ENCODE measurements at regions not wholly inside any gene's neighbourhood (a gene's known extent, or its start where the extent isn't known, plus 50 kb on each side); places are given as distances from the start of the nearest gene placed in this dataset.

DNA sequence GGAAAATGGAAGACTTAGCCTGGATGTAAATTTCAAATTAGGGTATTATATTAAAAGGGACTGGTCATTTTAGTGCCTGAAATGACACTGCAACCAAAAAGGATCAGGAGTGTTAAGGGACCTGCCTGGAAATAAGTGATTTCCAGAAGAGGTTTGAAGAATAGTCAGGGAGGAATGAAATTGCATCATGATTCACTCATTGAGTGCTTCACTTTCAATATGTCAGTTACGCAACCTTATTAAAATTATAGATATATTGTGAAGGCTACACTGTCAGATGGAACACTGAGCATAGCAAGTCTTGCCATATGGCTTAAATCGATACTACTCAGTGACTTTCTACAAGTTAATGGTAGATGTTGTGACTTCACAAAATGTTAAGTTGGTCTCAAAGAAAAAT is 275.2 kb upstream of the DPYD start:
- no peak overlapping the region for H3K27ac ChIP-seq (ENCODE audit: low read depth, low read length)
- H3K4me1 ChIP-seq (ENCODE audit: control insufficient read depth, insufficient read depth, low read length) = no peaks in the 10 kb centered on the region
- no peaks in the 10 kb centered on the region for H3K27me3 ChIP-seq (ENCODE audit: control insufficient read depth, insufficient read depth, low read length)
- no peak overlapping the region for H3K9ac ChIP-seq (ENCODE audit: low read length)
- H3K36me3 ChIP-seq (ENCODE audit: control insufficient read depth, insufficient read depth, low read length) = no peaks in the 10 kb centered on the region
- no peak overlapping the region for H3K4me3 ChIP-seq (ENCODE audit: low read length)

DNA sequence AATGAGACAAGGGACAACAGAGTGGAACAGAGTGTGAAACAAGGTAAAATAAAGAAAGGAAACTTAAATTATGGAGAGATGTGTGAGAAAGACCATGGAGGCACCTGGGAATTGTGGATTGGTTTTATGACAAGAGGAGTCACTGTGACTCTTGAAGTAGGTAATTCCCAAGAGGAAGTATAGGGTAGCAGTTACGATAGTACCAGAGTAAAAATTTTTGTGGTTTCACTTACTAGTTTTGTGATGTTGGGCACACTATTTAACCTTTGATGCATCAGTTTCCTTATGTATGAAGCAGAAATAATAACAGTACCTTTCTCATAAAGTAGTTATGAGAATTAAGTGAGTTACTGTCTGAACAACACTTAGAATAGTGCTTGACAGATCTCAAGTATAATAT is 267.9 kb upstream of the DPYD start:
- Histone ChIP-seq H3K27me3 (ENCODE audit: control insufficient read depth, insufficient read depth, low read length) (no peaks in the 10 kb centered on the region), H3K9ac (ENCODE audit: low read length) (no peak overlapping the region), H3K27ac (ENCODE audit: low read depth, low read length) (no peak overlapping the region), H3K4me3 (ENCODE audit: low read length) (no peak overlapping the region), H3K4me1 (ENCODE audit: control insufficient read depth, insufficient read depth, low read length) (no peaks in the 10 kb centered on the region), H3K36me3 (ENCODE audit: control insufficient read depth, insufficient read depth, low read length) (no peaks in the 10 kb centered on the region)

DNA sequence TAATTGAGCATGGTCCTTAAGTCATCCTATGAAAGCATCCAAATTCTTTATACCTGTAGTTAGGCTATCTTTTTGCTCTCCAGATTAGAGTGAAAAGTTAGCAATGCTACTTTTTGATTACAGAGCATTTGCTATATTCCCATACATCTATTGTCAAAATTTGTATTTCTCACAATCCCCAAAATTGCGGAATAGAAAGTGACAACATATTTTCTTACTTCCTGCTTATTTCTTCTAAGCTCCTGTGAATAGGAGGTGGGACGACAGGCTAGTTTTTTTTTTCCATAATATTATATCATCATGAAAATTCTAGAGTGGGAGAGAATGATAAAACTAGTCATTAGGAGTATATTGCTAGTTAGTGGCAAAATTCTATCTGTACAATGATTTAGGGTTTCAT is 264.0 kb upstream of the DPYD start:
- H3K4me1 ChIP-seq (ENCODE audit: control insufficient read depth, insufficient read depth, low read length) = no peaks in the 10 kb centered on the region
- H3K36me3 ChIP-seq (ENCODE audit: control insufficient read depth, insufficient read depth, low read length) = no peaks in the 10 kb centered on the region
- no peak overlapping the region for H3K4me3 ChIP-seq (ENCODE audit: low read length)
- H3K27me3 ChIP-seq (ENCODE audit: control insufficient read depth, insufficient read depth, low read length) = no peaks in the 10 kb centered on the region
- H3K27ac ChIP-seq (ENCODE audit: low read depth, low read length) = no peak overlapping the region
- no peak overlapping the region for H3K9ac ChIP-seq (ENCODE audit: low read length)

DNA sequence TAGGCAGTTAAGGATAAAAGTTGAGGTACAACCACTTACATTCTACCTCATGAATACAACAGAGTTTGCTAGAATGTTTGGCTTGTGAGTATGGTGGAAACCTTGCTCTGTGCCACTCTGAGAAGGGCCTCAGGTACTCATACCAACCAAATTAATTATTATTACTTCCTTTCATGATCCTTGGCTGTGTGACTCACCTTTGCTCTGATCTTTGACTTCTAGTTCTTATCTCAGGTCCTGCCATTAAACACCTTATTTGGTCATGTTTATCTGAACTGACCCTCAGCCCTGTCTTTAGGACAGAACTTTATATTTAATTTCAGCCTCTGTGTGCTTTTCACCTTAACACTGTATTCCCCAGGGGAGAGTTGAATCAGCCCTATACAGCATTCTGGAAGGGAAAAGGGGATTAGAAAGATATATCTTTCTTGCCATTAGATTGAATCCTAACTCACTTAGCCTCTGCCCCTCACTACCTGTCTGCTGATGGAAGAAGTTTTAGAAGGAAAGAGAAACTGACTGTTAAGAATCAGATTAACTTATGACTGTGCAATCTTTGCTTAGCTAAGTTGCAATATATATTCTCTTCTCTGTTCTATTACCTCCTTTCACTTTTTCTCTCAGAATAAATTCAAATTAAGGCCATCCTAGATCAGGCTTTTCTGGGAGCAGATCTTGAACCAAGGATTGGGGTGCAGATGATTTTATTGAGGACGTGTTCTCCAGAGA is 260.4 kb upstream of the DPYD start:
- H3K27ac ChIP-seq (ENCODE audit: low read depth, low read length) = no peak overlapping the region
- no peaks in the 10 kb centered on the region for H3K4me1 ChIP-seq (ENCODE audit: control insufficient read depth, insufficient read depth, low read length)
- no peaks in the 10 kb centered on the region for H3K36me3 ChIP-seq (ENCODE audit: control insufficient read depth, insufficient read depth, low read length)
- H3K9ac ChIP-seq (ENCODE audit: low read length) = no peak overlapping the region
- no peaks in the 10 kb centered on the region for H3K27me3 ChIP-seq (ENCODE audit: control insufficient read depth, insufficient read depth, low read length)
- no peak overlapping the region for H3K4me3 ChIP-seq (ENCODE audit: low read length)

DNA sequence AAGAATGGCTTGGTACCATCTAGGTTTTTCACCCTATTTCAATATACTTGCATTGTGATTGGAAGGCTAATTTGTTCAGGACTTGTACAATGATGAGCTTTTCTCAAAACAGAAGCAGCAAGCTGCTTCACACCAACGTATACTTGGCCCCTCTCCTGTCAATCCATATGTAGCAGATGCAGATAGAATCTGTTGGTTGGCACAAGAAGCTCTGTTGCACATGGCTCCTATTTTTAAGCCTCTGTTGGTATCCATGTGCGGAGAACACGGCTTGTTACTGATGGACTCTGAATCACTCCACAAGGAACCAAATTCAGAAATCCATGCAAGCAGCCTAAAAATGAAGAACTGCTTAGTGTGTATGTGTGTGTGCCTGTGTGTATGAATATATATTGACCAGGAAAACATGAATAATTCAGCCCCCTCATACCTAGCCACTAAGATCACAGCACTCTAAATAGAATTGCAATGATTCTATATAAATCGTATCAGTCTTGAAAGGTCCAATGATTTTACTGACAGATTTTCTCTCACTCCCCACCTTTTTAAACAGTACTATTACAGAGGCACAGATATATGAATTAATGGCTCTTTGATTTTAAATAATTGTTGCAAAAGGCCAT is 258.4 kb upstream of the DPYD start:
- no peak overlapping the region for H3K4me3 ChIP-seq (ENCODE audit: low read length)

DNA sequence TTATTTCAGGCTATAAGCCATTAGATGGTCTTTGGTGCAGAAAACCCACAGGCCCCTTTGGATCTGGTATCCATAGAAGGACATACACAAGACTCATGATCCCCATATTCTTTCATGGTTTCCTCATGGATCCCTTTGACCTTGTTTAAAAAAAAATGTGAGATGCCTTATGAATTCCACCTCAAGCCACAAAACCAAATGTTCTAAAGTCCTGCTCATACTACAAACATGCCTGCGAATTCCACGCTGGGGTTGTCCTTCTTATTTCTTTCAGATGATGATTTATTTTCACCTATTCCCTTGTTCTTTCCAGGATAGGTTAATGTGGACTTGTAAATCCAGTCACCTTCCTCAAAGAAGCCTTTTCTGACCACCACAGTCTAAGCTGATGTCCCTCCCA is 256.9 kb upstream of the DPYD start:
- Histone ChIP-seq H3K36me3 (ENCODE audit: control insufficient read depth, insufficient read depth, low read length) (no peaks in the 10 kb centered on the region), H3K4me1 (ENCODE audit: control insufficient read depth, insufficient read depth, low read length) (no peaks in the 10 kb centered on the region), H3K27ac (ENCODE audit: low read depth, low read length) (no peak overlapping the region), H3K27me3 (ENCODE audit: control insufficient read depth, insufficient read depth, low read length) (no peaks in the 10 kb centered on the region), H3K4me3 (ENCODE audit: low read length) (no peak overlapping the region), H3K9ac (ENCODE audit: low read length) (no peak overlapping the region)

More for the DNA sequence above, 258.4 kb upstream of the DPYD start:
- H3K36me3 ChIP-seq (ENCODE audit: control insufficient read depth, insufficient read depth, low read length) = no peaks in the 10 kb centered on the region
- no peak overlapping the region for H3K27ac ChIP-seq (ENCODE audit: low read depth, low read length)
- no peak overlapping the region for H3K9ac ChIP-seq (ENCODE audit: low read length)
- no peaks in the 10 kb centered on the region for H3K27me3 ChIP-seq (ENCODE audit: control insufficient read depth, insufficient read depth, low read length)
- no peaks in the 10 kb centered on the region for H3K4me1 ChIP-seq (ENCODE audit: control insufficient read depth, insufficient read depth, low read length)

DNA sequence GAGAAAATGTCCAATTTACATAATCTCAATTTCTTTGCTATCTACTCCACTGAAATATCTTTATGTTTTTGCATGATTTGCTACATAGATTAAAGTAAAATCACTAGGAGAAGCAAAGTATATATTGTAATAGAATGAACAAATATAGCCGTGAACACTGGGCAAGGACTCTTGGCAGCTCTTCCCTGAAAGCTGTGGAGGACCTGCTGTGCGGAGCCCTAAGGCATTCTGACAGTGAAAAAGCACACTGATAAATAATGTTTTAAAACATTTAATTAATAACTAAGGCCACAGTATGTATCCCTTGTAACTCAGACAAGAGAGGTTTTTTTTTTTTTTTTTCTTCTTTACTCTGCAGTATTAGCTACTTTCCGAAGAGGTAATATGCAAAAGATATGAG is 256.1 kb upstream of the DPYD start:
- Histone ChIP-seq H3K27ac (ENCODE audit: low read depth, low read length) (no peak overlapping the region), H3K36me3 (ENCODE audit: control insufficient read depth, insufficient read depth, low read length) (no peaks in the 10 kb centered on the region), H3K4me1 (ENCODE audit: control insufficient read depth, insufficient read depth, low read length) (no peaks in the 10 kb centered on the region)

DNA sequence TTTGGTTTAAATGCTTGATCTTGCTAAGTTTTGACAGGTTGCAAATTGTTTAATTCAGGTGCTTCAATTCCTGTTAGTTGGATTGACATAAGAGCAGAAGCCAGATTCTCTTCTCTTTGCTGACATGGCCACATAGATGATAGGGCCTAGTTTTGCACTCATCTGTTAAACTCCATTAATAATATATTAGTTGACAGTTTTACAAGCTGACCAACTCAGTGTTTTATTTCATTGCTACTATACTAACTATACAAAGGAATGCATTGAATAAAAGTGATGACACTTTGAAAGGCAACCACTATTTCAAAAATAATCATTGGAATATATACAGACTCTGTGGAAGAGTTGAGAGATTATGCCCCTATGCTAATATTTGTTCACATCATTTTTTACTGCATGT is 255.6 kb upstream of the DPYD start:
- Histone ChIP-seq H3K27ac (ENCODE audit: low read depth, low read length) (no peak overlapping the region), H3K36me3 (ENCODE audit: control insufficient read depth, insufficient read depth, low read length) (no peaks in the 10 kb centered on the region), H3K4me3 (ENCODE audit: low read length) (no peak overlapping the region), H3K9ac (ENCODE audit: low read length) (no peak overlapping the region), H3K4me1 (ENCODE audit: control insufficient read depth, insufficient read depth, low read length) (no peaks in the 10 kb centered on the region), H3K27me3 (ENCODE audit: control insufficient read depth, insufficient read depth, low read length) (no peaks in the 10 kb centered on the region)

More for the DNA sequence above, 256.1 kb upstream of the DPYD start:
- H3K27me3 ChIP-seq (ENCODE audit: control insufficient read depth, insufficient read depth, low read length) = no peaks in the 10 kb centered on the region
- H3K4me3 ChIP-seq (ENCODE audit: low read length) = no peak overlapping the region
- H3K9ac ChIP-seq (ENCODE audit: low read length) = no peak overlapping the region

- Histone ChIP-seq H3K4me1 (ENCODE audit: control insufficient read depth, insufficient read depth, low read length) (no peaks in the 10 kb centered on the region), H3K27ac (ENCODE audit: low read depth, low read length) (no peak overlapping the region), H3K27me3 (ENCODE audit: control insufficient read depth, insufficient read depth, low read length) (no peaks in the 10 kb centered on the region), H3K4me3 (ENCODE audit: low read length) (no peak overlapping the region), H3K36me3 (ENCODE audit: control insufficient read depth, insufficient read depth, low read length) (no peaks in the 10 kb centered on the region), H3K9ac (ENCODE audit: low read length) (no peak overlapping the region)
Measured at GRCh38 chr1:98172578-98172977, 251.7 kb upstream of the DPYD start.

DNA sequence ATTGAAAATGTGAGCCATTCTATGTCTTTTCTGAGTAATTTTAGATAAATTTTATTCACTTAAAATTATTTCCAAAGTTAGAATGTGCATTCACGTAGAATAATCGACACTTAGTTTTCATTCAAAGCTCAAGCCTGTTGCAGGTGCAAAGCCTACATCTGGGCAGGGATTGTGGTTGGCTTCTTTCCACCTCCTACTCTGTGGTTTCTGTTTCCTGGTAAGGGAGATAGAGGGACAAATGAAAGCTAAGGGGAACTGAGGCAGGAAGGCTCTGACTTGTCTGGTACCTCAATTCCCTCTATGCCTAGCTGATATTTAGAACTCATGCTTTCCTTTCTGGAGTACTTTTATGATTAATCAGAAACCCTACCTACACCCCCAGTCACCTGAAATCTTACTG is 251.2 kb upstream of the DPYD start:
- H3K27me3 ChIP-seq (ENCODE audit: control insufficient read depth, insufficient read depth, low read length) = no peaks in the 10 kb centered on the region
- no peak overlapping the region for H3K9ac ChIP-seq (ENCODE audit: low read length)
- H3K4me3 ChIP-seq (ENCODE audit: low read length) = no peak overlapping the region
- H3K36me3 ChIP-seq (ENCODE audit: control insufficient read depth, insufficient read depth, low read length) = no peaks in the 10 kb centered on the region
- no peaks in the 10 kb centered on the region for H3K4me1 ChIP-seq (ENCODE audit: control insufficient read depth, insufficient read depth, low read length)
- H3K27ac ChIP-seq (ENCODE audit: low read depth, low read length) = no peak overlapping the region

DNA sequence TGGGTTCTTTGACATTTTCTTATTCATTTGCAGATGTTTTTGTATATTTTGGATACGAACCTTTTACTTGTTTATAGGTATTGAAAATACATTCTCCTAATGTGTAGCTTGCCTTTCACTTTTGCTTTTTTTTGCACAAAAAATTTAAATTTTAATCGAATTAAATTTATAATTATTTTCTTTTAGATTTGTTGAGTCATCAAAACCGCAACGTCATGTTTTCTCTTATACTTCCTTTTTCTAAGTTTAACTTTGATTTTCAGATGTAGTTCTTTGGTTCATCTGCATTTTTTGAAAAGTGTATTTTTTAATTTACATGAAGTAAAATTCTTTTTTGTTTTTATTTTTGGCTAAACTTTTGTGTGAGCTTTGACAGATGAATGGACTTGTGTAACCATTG is 243.7 kb upstream of the DPYD start:
- Histone ChIP-seq H3K36me3 (ENCODE audit: control insufficient read depth, insufficient read depth, low read length) (no peaks in the 10 kb centered on the region), H3K27ac (ENCODE audit: low read depth, low read length) (no peak overlapping the region), H3K4me3 (ENCODE audit: low read length) (no peak overlapping the region), H3K9ac (ENCODE audit: low read length) (no peak overlapping the region), H3K27me3 (ENCODE audit: control insufficient read depth, insufficient read depth, low read length) (no peaks in the 10 kb centered on the region), H3K4me1 (ENCODE audit: control insufficient read depth, insufficient read depth, low read length) (no peaks in the 10 kb centered on the region)

GRCh38 chr1:98157524-98158313 is 236.9 kb upstream of the DPYD start:
- H3K27me3 ChIP-seq (ENCODE audit: control insufficient read depth, insufficient read depth, low read length) = no peaks in the 10 kb centered on the region
- H3K4me1 ChIP-seq (ENCODE audit: control insufficient read depth, insufficient read depth, low read length) = no peaks in the 10 kb centered on the region
- no peak overlapping the region for H3K9ac ChIP-seq (ENCODE audit: low read length)
- H3K36me3 ChIP-seq (ENCODE audit: control insufficient read depth, insufficient read depth, low read length) = no peaks in the 10 kb centered on the region
- no peak overlapping the region for H3K4me3 ChIP-seq (ENCODE audit: low read length)
- H3K27ac ChIP-seq (ENCODE audit: low read depth, low read length) = no peak overlapping the region
